ENCODE measurements at regions not wholly inside any gene's neighbourhood (a gene's known extent, or its start where the extent isn't known, plus 50 kb on each side); places are given as distances from the start of the nearest gene placed in this dataset.

DNA sequence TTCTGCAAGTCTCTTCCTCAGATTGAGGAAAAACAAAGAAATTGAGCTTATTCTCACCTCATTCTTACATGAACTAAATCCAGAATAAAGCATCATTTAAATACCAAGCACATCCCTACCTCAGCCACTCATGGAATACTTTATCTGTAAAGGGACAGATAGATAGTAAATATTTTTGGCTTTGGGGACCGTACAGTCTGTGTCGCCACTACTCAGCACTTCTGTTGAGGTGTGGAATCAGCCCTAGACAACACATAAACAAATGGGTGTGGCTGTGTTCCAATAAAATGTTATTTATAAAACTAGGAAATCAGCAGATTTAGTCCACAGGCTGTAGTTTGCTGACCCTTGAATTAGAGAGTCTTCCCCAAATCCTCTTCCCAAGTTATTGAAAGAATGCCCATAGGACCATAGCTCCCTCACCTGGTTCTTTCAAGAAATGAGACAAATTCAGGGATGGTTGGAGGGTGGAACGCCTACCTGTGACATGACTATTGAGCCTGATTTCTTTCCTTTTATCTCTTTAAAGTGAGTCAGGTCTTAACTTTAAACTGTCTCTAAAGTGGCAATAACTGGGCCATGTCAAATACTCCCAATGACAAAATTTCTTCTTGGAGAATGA is 878.5 kb downstream of the USP25 start:
- Histone ChIP-seq H4K91ac (ENCODE audit: low read depth, low read length) (no peak overlapping the region), H3K27ac (ENCODE audit: low read depth, low read length) (no peak overlapping the region), H3K79me2 (ENCODE audit: control insufficient read depth, insufficient read depth, low read length, poor library complexity) (no peaks in the 10 kb centered on the region), H3K4me2 (ENCODE audit: low read length) (no peak overlapping the region), H4K8ac (ENCODE audit: low read depth, low read length) (no peak overlapping the region), H3K79me1 (ENCODE audit: low read length) (no peaks in the 10 kb centered on the region), H2BK120ac (ENCODE audit: insufficient read depth, low read length, poor library complexity) (no peak overlapping the region), H3K9ac (ENCODE audit: low read length) (no peak overlapping the region), H3K18ac (ENCODE audit: low read length) (no peak overlapping the region), H3K4ac (ENCODE audit: low read depth, low read length) (no peak overlapping the region), H3K4me3 (ENCODE audit: low read depth, low read length) (no peak overlapping the region), H2BK12ac (ENCODE audit: low read length) (no peak overlapping the region), H2BK5ac (ENCODE audit: low read depth, low read length, poor library complexity) (no peak overlapping the region), H3K36me3 (ENCODE audit: control insufficient read depth in 1 of 2, insufficient read depth in 2 of 2, low read length in 2 of 2) (no peaks in the 10 kb centered on the region), H2AFZ (ENCODE audit: insufficient read depth, low read length, poor library complexity) (no peak overlapping the region), H2AK5ac (ENCODE audit: low read length) (no peak overlapping the region), H3K27me3 (ENCODE audit: insufficient read depth, low read length) (no peaks in the 10 kb centered on the region), H3K23ac (ENCODE audit: low read length) (no peak overlapping the region), H3K9me3 (ENCODE audit: insufficient read depth, low read depth, low read length) (no peaks in the 10 kb centered on the region), H3K14ac (ENCODE audit: low read length) (no peak overlapping the region), H3K4me1 (ENCODE audit: control insufficient read depth in 1 of 2, insufficient read depth in 2 of 2, low read length in 2 of 2) (peaks cover 0 to 4% of the 10 kb centered on the region in 2 experiments), H4K12ac (ENCODE audit: low read depth, low read length) (no peak overlapping the region)
- WGBS (ENCODE audit: extremely low coverage, insufficient coverage, insufficient read length): no CpG with 5 or more reads among the region's 3 CpGs
- DNase-seq: no peak

DNA sequence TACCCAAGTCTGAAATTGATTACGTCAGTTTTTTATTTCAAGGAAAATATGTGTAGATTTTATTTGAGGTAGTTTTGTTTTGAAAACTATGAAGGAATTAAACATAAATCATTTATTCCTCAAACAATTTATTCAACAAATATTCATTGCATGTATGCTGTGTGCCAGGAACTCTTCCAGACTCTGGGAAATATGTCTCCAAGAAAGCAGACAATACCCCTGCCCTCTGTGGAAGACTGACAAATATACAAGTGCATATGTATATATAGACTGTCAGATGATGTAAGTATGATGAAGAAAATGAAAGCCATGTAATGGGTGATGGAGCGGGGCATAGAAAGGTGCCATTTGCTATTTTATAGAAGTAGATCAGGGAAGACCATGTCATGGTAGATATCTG is 889.5 kb downstream of the USP25 start:
- H3K4me1 ChIP-seq (ENCODE audit: control insufficient read depth in 1 of 2, insufficient read depth in 2 of 2, low read length in 2 of 2): no peaks in the 10 kb centered on the region
- H4K91ac ChIP-seq (ENCODE audit: low read depth, low read length): no peak overlapping the region
- H3K79me1 ChIP-seq (ENCODE audit: low read length): no peaks in the 10 kb centered on the region
- H2AFZ ChIP-seq (ENCODE audit: insufficient read depth, low read length, poor library complexity): no peak overlapping the region
- no peak overlapping the region for H2AK5ac ChIP-seq (ENCODE audit: low read length)
- no peak overlapping the region for H2BK5ac ChIP-seq (ENCODE audit: low read depth, low read length, poor library complexity)
- no peak overlapping the region for H3K23ac ChIP-seq (ENCODE audit: low read length)
- H3K36me3 ChIP-seq (ENCODE audit: control insufficient read depth in 1 of 2, insufficient read depth in 2 of 2, low read length in 2 of 2): no peaks in the 10 kb centered on the region
- no peak overlapping the region for H4K12ac ChIP-seq (ENCODE audit: low read depth, low read length)
- no peak overlapping the region for H3K4me2 ChIP-seq (ENCODE audit: low read length)
- no peak overlapping the region for H3K14ac ChIP-seq (ENCODE audit: low read length)
- no peak overlapping the region for H3K27ac ChIP-seq (ENCODE audit: low read depth, low read length)
- no peak overlapping the region for H4K8ac ChIP-seq (ENCODE audit: low read depth, low read length)
- H3K4me3 ChIP-seq (ENCODE audit: low read depth, low read length): no peak overlapping the region
- no peak overlapping the region for H3K4ac ChIP-seq (ENCODE audit: low read depth, low read length)
- no peak for DNase-seq
- no peak overlapping the region for H3K9ac ChIP-seq (ENCODE audit: low read length)
- no peak overlapping the region for H2BK12ac ChIP-seq (ENCODE audit: low read length)
- H3K27me3 ChIP-seq (ENCODE audit: insufficient read depth, low read length): no peaks in the 10 kb centered on the region
- no peak overlapping the region for H2BK120ac ChIP-seq (ENCODE audit: insufficient read depth, low read length, poor library complexity)
- no peaks in the 10 kb centered on the region for H3K9me3 ChIP-seq (ENCODE audit: insufficient read depth, low read depth, low read length)
- no peaks in the 10 kb centered on the region for H3K79me2 ChIP-seq (ENCODE audit: control insufficient read depth, insufficient read depth, low read length, poor library complexity)
- WGBS (ENCODE audit: extremely low coverage, insufficient coverage, insufficient read length): no CpG with 5 or more reads among the region's 2 CpGs
- H3K18ac ChIP-seq (ENCODE audit: low read length): no peak overlapping the region

DNA sequence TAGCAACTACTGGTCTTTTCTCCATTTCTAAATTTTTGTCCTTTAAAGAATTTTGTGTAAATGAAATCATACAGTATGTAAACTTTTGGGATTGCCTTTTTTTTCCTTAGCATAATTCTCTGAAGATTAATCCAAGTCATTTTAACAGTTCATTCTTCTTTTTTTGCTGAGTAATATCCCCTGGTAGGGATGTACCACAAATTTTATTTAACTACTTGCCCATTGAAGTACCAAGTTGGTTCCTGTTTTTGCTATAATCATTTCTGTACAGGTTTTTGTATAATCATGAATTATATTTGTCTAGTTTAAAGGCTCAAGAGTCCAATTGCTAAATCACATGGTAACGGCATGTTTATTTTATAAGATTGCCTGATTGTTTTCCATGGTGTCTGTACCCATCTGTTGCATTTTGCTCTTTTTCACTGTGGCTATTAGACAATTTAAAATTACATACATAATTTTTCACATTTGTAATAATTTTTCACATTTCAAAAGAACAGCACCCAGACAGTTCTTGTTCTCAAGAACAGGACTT is 891.1 kb downstream of the USP25 start:
- no peak overlapping the region for H2BK12ac ChIP-seq (ENCODE audit: low read length)
- no peaks in the 10 kb centered on the region for H3K79me2 ChIP-seq (ENCODE audit: control insufficient read depth, insufficient read depth, low read length, poor library complexity)
- H3K4me1 ChIP-seq (ENCODE audit: control insufficient read depth in 1 of 2, insufficient read depth in 2 of 2, low read length in 2 of 2): no peaks in the 10 kb centered on the region
- no peak overlapping the region for H3K18ac ChIP-seq (ENCODE audit: low read length)
- H2BK5ac ChIP-seq (ENCODE audit: low read depth, low read length, poor library complexity): no peak overlapping the region
- no peak overlapping the region for H3K4me3 ChIP-seq (ENCODE audit: low read depth, low read length)
- no peak overlapping the region for H3K14ac ChIP-seq (ENCODE audit: low read length)
- H4K12ac ChIP-seq (ENCODE audit: low read depth, low read length): no peak overlapping the region
- no peak overlapping the region for H3K9ac ChIP-seq (ENCODE audit: low read length)
- WGBS (ENCODE audit: extremely low coverage, insufficient coverage, insufficient read length): no CpG with 5 or more reads among the region's 1 CpG
- H3K27ac ChIP-seq (ENCODE audit: low read depth, low read length): no peak overlapping the region
- H4K8ac ChIP-seq (ENCODE audit: low read depth, low read length): no peak overlapping the region
- no peak overlapping the region for H3K4ac ChIP-seq (ENCODE audit: low read depth, low read length)
- no peaks in the 10 kb centered on the region for H3K36me3 ChIP-seq (ENCODE audit: control insufficient read depth in 1 of 2, insufficient read depth in 2 of 2, low read length in 2 of 2)
- H2AFZ ChIP-seq (ENCODE audit: insufficient read depth, low read length, poor library complexity): no peak overlapping the region
- DNase-seq: no peak
- no peaks in the 10 kb centered on the region for H3K27me3 ChIP-seq (ENCODE audit: insufficient read depth, low read length)
- no peak overlapping the region for H4K91ac ChIP-seq (ENCODE audit: low read depth, low read length)
- H2BK120ac ChIP-seq (ENCODE audit: insufficient read depth, low read length, poor library complexity): no peak overlapping the region
- no peaks in the 10 kb centered on the region for H3K9me3 ChIP-seq (ENCODE audit: insufficient read depth, low read depth, low read length)
- H3K23ac ChIP-seq (ENCODE audit: low read length): no peak overlapping the region
- H2AK5ac ChIP-seq (ENCODE audit: low read length): no peak overlapping the region
- no peak overlapping the region for H3K4me2 ChIP-seq (ENCODE audit: low read length)
- H3K79me1 ChIP-seq (ENCODE audit: low read length): no peaks in the 10 kb centered on the region

DNA sequence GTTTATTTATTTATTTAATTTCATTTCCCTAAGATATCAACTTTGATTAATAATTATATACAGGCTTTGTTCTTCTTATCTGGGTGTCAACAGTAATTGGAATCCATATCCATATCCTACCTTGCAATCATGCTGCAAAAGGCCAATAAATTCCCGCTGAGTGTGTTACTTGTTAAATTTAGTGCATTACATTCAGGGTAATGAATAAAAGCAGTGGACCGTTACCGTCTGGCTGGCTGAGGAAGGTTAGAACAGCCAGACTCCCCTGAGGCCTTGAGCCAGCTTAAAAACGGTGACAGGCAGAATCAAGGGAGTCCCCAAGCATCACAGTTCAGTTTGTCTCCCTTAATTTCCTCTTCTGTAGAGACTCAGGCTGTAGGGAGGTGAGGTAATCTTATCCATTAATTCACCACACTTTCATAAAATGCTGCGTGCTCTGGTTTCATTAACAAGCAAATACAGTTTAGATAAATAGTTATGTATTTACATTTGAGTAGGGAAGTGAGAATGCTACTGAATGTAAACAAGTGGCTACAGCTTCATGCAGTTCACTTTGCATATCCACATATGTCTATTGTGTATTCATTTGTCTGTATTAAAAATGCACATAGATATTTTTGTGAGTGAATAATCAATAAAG is 888.2 kb upstream of the CXADR start:
- H3K4ac ChIP-seq (ENCODE audit: low read depth, low read length): no peak overlapping the region
- no peak overlapping the region for H3K9ac ChIP-seq (ENCODE audit: low read length)
- H3K18ac ChIP-seq (ENCODE audit: low read length): no peak overlapping the region
- no peak overlapping the region for H3K14ac ChIP-seq (ENCODE audit: low read length)
- no peak overlapping the region for H2AK5ac ChIP-seq (ENCODE audit: low read length)
- no peak overlapping the region for H4K8ac ChIP-seq (ENCODE audit: low read depth, low read length)
- no peaks in the 10 kb centered on the region for H3K79me1 ChIP-seq (ENCODE audit: low read length)
- no peak overlapping the region for H2BK5ac ChIP-seq (ENCODE audit: low read depth, low read length, poor library complexity)
- no peak overlapping the region for H2BK120ac ChIP-seq (ENCODE audit: insufficient read depth, low read length, poor library complexity)
- no peak overlapping the region for H3K4me3 ChIP-seq (ENCODE audit: low read depth, low read length)
- WGBS (ENCODE audit: extremely low coverage, insufficient coverage, insufficient read length): no CpG with 5 or more reads among the region's 5 CpGs
- no peak overlapping the region for H2AFZ ChIP-seq (ENCODE audit: insufficient read depth, low read length, poor library complexity)
- no peak overlapping the region for H4K91ac ChIP-seq (ENCODE audit: low read depth, low read length)
- H2BK12ac ChIP-seq (ENCODE audit: low read length): no peak overlapping the region
- H3K4me2 ChIP-seq (ENCODE audit: low read length): no peak overlapping the region
- no peak overlapping the region for H4K12ac ChIP-seq (ENCODE audit: low read depth, low read length)
- no peaks in the 10 kb centered on the region for H3K79me2 ChIP-seq (ENCODE audit: control insufficient read depth, insufficient read depth, low read length, poor library complexity)
- no peak overlapping the region for H3K27ac ChIP-seq (ENCODE audit: low read depth, low read length)
- no peaks in the 10 kb centered on the region for H3K27me3 ChIP-seq (ENCODE audit: insufficient read depth, low read length)
- no peak overlapping the region for H3K23ac ChIP-seq (ENCODE audit: low read length)
- DNase-seq: no peak
- H3K9me3 ChIP-seq (ENCODE audit: insufficient read depth, low read depth, low read length): no peaks in the 10 kb centered on the region
- H3K4me1 ChIP-seq (ENCODE audit: control insufficient read depth in 1 of 2, insufficient read depth in 2 of 2, low read length in 2 of 2): no peaks in the 10 kb centered on the region
- H3K36me3 ChIP-seq (ENCODE audit: control insufficient read depth in 1 of 2, insufficient read depth in 2 of 2, low read length in 2 of 2): no peaks in the 10 kb centered on the region
